CD4-positive, alpha-beta T cell (primary cell): ENCODE measurements at regions not wholly inside any gene's neighbourhood (a gene's known extent, or its start where the extent isn't known, plus 50 kb on each side); places are given as distances from the start of the nearest gene placed in this dataset.

Experiments
- ATAC-seq: fragments of 200-7000 bp; cut with Tn5 transposase; one replicate; pipeline ENCODE4 v1.10.0; 2022; ENCODE audit warnings: mild to moderate bottlenecking; ENCODE audit not compliant: poor library complexity
- CTCF ChIA-PET: fragments of 350-600 bp; sonication (Branson Sonifier 250); formaldehyde crosslinking; loops from one replicate; lab custom pipeline; 2021; ENCODE audit warnings: antibody characterized with exemption, inconsistent platforms; lab: Charles Lee
- POLR2A ChIA-PET: fragments of 350-600 bp; sonication (Branson Sonifier 250); formaldehyde crosslinking; loops from one replicate; lab custom pipeline; 2021; ENCODE audit warnings: antibody characterized with exemption, inconsistent platforms; lab: Charles Lee
- DNase-seq, 14 experiments: peaks; one replicate each; pipeline ENCODE4 v3.0.0-alpha.2; 2013 to 2020; ENCODE audit warnings: mixed read lengths in 2 of 14
- H3K27ac ChIP-seq, 2 donors: one replicate each; pipeline versions ENCODE4 v1.5.1 to v1.7.0; 2013; ENCODE audit warnings: low read length in 2 of 2, low read depth in 1 of 2, mild to moderate bottlenecking in 1 of 2
- H3K27me3 ChIP-seq, 2 experiments: 1 replicate in 1 of 2; 2 replicates in 1 of 2; pipeline versions ENCODE4 v1.6.1 to v1.7.0; 2013; ENCODE audit warnings: low read length in 2 of 2, control low read depth in 1 of 2, mild to moderate bottlenecking in 1 of 2, moderate library complexity in 1 of 2; ENCODE audit not compliant: insufficient read depth in 2 of 2, control insufficient read depth in 1 of 2
- H3K36me3 ChIP-seq: one replicate; pipeline ENCODE4 v1.6.1; 2013; ENCODE audit warnings: low read length, control low read depth; ENCODE audit not compliant: insufficient read depth
- H3K4me1 ChIP-seq: one replicate; pipeline ENCODE4 v1.6.1; 2013; ENCODE audit warnings: low read length, control low read depth; ENCODE audit not compliant: insufficient read depth
- H3K4me3 ChIP-seq: one replicate; pipeline ENCODE4 v1.5.1; 2013; ENCODE audit warnings: mild to moderate bottlenecking, low read length, moderate library complexity
- H3K9me3 ChIP-seq, 2 experiments: 1 replicate in 1 of 2; 2 replicates in 1 of 2; pipeline versions ENCODE4 v1.6.1 to v1.7.0; 2013; ENCODE audit warnings: low read length in 2 of 2, mild to moderate bottlenecking in 2 of 2, control low read depth in 1 of 2, moderate library complexity in 1 of 2; ENCODE audit not compliant: control insufficient read depth in 1 of 2, insufficient read depth in 1 of 2
- H3K27ac Mint-ChIP-seq: one replicate; pipeline ENCODE4 v1.8.0; 2020; ENCODE audit warnings: mixed read lengths
- H3K27me3 Mint-ChIP-seq: one replicate; pipeline ENCODE4 v1.8.0; 2021; ENCODE audit warnings: mixed read lengths
- H3K36me3 Mint-ChIP-seq: one replicate; pipeline ENCODE4 v1.8.0; 2021; ENCODE audit warnings: low read depth, mixed read lengths
- H3K4me1 Mint-ChIP-seq: one replicate; pipeline ENCODE4 v1.8.0; 2021; ENCODE audit warnings: low read depth, mixed read lengths
- H3K4me3 Mint-ChIP-seq: one replicate; pipeline ENCODE4 v1.8.0; 2020; ENCODE audit warnings: mild to moderate bottlenecking, mixed read lengths
- H3K9me3 Mint-ChIP-seq: one replicate; pipeline ENCODE4 v1.8.0; 2020; ENCODE audit warnings: mixed read lengths
- CTCF ChIP-seq: fragments of 200-600 bp; IDR thresholded peaks from one replicate; pipeline ENCODE4 v1.8.0; 2022; ENCODE audit warnings: antibody characterized with exemption, mild to moderate bottlenecking
- intact Hi-C, 2 experiments: fragments of 100-400 bp; cut with DNase I in 1 of 2; cut with micrococcal nuclease in 1 of 2; formaldehyde crosslinking; loops; one replicate each; pipeline versions ENCODE4 v1.15.1 to v1.9.0; 2023 to 2025; cut with DNase I, micrococcal nuclease

DNA sequence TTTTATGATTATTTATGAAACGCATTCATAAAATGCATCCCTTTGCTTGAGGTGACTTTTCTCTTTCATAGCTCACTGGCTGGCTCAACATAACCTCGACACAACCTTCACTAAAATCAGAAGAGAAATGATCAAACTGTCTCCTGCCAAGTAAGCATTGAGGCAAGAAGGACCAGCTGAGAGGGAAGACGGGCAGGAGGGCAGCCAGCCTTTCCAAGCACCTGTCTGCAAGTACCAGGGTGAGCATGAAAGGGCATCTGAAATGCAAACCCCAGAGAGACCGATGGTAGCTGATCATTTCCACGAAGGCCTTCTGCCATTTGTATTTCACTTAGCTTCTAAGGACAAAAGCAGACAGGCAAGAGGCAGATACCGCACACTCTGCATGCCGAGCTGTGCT lies 52.1 kb upstream of the RPH3AL start:
- no peak overlapping the region for H3K4me3 Mint-ChIP-seq

More for the DNA sequence above, 52.1 kb upstream of the RPH3AL start:
- Mint-ChIP-seq H3K4me1 (peaks cover 18% of the 10 kb centered on the region), H3K9me3 (no peaks in the 10 kb centered on the region), H3K27ac (peak overlapping the region; percentile 45), H3K27me3 (no peaks in the 10 kb centered on the region), H3K36me3 (peaks cover 44% of the 10 kb centered on the region)
- no peaks in the 10 kb centered on the region for H3K9me3 ChIP-seq
- DNase-seq (no peak), ATAC-seq (no peak)
- intact Hi-C loops = no loop called here
- no peak overlapping the region for H3K4me3 ChIP-seq
- CTCF ChIA-PET = no interaction called here
- TF ChIP-seq CTCF = no peak
- H3K27ac ChIP-seq = no peak overlapping the region
- H3K27me3 ChIP-seq = no peaks in the 10 kb centered on the region
- H3K36me3 ChIP-seq = peaks cover 32% of the 10 kb centered on the region
- POLR2A ChIA-PET = no interaction called here
- peaks cover 21% of the 10 kb centered on the region for H3K4me1 ChIP-seq
